Left lung (tissue), 4 donors: ENCODE measurements at regions not wholly inside any gene's neighbourhood (a gene's known extent, or its start where the extent isn't known, plus 50 kb on each side); places are given as distances from the start of the nearest gene placed in this dataset.
"Not testable (repeated sequence)": the region's sequence is repeated elsewhere in the genome, so short reads cannot be mapped to it uniquely, and the experiment has no call there.

Experiments
- ATAC-seq: fragments of 200-7000 bp; cut with Tn5 transposase; one replicate; pipeline ENCODE4 v1.9.1; 2020; ENCODE audit warnings: moderate library complexity
- DNase-seq, 4 donors: peaks; one replicate each; pipeline ENCODE4 v3.0.0-alpha.2; 2013 to 2020
- H3K27ac ChIP-seq, 2 donors: fragments of 200-600 bp; sonication (generic) in 1 of 2; one replicate each; pipeline versions ENCODE4 v1.5.0 to v1.8.0; 2020 to 2021
- H3K27me3 ChIP-seq, 2 donors: fragments of 200-600 bp; sonication (generic) in 1 of 2; one replicate each; pipeline versions ENCODE4 v1.5.0 to v1.8.0; 2020 to 2021
- H3K36me3 ChIP-seq, 2 donors: fragments of 200-600 bp; sonication (generic) in 1 of 2; one replicate each; pipeline versions ENCODE4 v1.5.0 to v1.8.0; 2020 to 2021
- H3K4me1 ChIP-seq, 2 donors: fragments of 200-600 bp; one replicate each; pipeline ENCODE4 v1.8.0; 2021
- H3K4me3 ChIP-seq, 2 donors: fragments of 200-600 bp; sonication (generic) in 1 of 2; one replicate each; pipeline versions ENCODE4 v1.5.0 to v1.8.0; 2020 to 2021; ENCODE audit warnings: mild to moderate bottlenecking in 1 of 2
- H3K9me3 ChIP-seq, 2 donors: fragments of 200-600 bp; sonication (generic) in 1 of 2; one replicate each; pipeline versions ENCODE4 v1.5.0 to v1.8.0; 2020 to 2021
- intact Hi-C, 2 donors: fragments of 100-400 bp; cut with DNase I; formaldehyde crosslinking; loops; one replicate each; pipeline versions ENCODE4 v1.11.2 to v1.14.2; 2022
- TF ChIP-seq, protein P1 (sequence below), 2 donors: fragments of 200-600 bp; sonication (generic) in 1 of 2; IDR thresholded peaks; one replicate each; pipeline versions ENCODE4 v1.5.0 to v1.8.0; 2021; ENCODE audit warnings: antibody characterized with exemption in 2 of 2
- donor health status: DM: no; HTN: yes; CAD: no.
- donor health status: DM: no; HTN: no; CAD: no.

DNA sequence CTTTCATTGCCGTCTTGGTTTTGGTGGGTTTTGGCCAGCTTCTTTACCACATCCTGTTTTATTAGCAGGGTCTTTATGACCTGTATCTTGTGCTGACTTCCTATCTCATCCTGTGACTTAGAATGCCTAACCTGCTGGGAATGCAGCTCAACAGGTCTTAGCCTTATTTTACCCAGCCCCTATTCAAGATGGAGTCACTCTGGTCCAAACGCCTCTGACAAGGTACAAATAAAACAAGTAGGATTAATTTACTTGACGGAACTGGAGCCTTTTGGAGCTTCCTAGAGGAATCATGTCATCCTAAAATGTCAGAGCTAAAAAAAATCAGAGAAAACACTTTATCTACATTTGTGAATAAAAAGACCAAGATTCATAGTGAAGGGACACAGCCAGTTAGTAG is 66.2 kb upstream of the ATXN3L start:
- ATAC-seq (no peak), DNase-seq (no peak)
- intact Hi-C loops, result no loop called here
- Histone ChIP-seq H3K27ac (no peak overlapping the region), H3K27me3 (no peaks in the 10 kb centered on the region), H3K9me3 (no peaks in the 10 kb centered on the region), H3K4me3 (no peak overlapping the region), H3K36me3 (no peaks in the 10 kb centered on the region), H3K4me1 (no peaks in the 10 kb centered on the region)
- TF ChIP-seq, protein P1, sequence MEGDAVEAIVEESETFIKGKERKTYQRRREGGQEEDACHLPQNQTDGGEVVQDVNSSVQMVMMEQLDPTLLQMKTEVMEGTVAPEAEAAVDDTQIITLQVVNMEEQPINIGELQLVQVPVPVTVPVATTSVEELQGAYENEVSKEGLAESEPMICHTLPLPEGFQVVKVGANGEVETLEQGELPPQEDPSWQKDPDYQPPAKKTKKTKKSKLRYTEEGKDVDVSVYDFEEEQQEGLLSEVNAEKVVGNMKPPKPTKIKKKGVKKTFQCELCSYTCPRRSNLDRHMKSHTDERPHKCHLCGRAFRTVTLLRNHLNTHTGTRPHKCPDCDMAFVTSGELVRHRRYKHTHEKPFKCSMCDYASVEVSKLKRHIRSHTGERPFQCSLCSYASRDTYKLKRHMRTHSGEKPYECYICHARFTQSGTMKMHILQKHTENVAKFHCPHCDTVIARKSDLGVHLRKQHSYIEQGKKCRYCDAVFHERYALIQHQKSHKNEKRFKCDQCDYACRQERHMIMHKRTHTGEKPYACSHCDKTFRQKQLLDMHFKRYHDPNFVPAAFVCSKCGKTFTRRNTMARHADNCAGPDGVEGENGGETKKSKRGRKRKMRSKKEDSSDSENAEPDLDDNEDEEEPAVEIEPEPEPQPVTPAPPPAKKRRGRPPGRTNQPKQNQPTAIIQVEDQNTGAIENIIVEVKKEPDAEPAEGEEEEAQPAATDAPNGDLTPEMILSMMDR (IDR thresholded peaks at IDR 0.05), result no peak

DNA sequence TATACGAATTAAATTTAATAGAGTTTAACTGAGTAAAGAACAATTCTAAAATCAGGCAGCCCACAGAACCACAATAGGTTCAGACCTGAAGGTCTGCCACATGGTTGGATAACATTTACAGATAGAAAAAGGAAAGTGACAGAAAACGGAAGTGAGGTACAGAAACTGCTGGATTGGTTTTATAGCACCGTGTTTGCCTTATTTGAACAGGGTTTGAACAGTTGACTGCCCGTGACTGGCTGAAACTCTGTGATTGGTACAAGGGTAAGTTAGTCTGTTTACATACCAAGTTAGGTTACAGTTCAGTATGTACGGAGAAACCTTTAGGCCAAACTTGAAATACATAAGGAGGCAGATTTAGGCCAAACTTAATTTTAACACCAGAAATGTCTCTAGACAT is 64.1 kb upstream of the ATXN3L start:
- Histone ChIP-seq H3K36me3 (no peaks in the 10 kb centered on the region), H3K4me1 (no peaks in the 10 kb centered on the region), H3K27me3 (no peaks in the 10 kb centered on the region), H3K27ac (no peak overlapping the region), H3K9me3 (no peaks in the 10 kb centered on the region), H3K4me3 (no peak overlapping the region)
- no peak for ATAC-seq
- TF ChIP-seq, protein P1 (IDR thresholded peaks at IDR 0.05), result no peak
- DNase-seq, result no peak
- intact Hi-C loops, result no loop called here

DNA sequence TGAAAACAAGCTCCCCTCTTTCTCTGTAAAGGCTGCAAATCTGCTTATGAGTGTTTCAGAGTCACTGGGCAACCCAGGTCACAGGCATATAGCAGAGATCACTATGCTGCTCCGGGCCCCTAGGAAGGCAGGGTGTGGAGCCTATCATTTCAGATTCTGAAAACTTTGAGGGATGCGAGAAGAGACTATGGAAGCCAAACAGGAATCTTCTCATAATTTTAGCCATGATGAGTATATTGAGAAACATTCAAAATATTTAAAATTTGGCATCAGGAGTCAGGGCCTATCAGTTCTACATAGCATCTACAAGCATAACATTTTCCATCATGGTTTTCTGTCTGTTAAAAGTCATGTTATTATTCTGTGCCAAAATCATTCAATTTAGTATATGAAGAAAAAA is 61.7 kb upstream of the ATXN3L start:
- no peaks in the 10 kb centered on the region for H3K4me1 ChIP-seq
- H3K27ac ChIP-seq, result no peak overlapping the region
- no peak for DNase-seq
- TF ChIP-seq, protein P1 (IDR thresholded peaks at IDR 0.05), result no peak
- ATAC-seq, result no peak
- no peak overlapping the region for H3K4me3 ChIP-seq
- H3K27me3 ChIP-seq, result no peaks in the 10 kb centered on the region
- intact Hi-C loops, result no loop called here
- H3K36me3 ChIP-seq, result no peaks in the 10 kb centered on the region
- no peaks in the 10 kb centered on the region for H3K9me3 ChIP-seq

DNA sequence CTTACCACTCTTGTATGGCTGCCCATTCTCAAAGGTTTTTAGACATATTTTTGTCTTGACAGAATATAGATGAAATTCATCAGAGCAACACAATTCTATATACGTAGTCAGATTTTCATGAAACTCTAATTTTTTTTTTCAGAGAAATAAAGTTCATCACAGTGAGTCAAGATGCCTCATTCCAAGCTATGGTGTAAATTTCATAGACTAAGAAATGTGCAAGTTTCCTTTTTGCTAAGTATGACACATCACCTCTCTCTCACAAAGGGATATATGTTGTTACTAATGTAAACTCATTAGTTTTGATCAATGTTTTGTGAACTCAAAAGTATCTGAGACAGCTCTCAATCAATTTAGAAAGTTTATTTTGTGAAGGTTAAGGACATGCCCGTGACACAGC is 60.4 kb upstream of the ATXN3L start:
- no peak for DNase-seq
- Histone ChIP-seq H3K36me3 (no peaks in the 10 kb centered on the region), H3K9me3 (no peaks in the 10 kb centered on the region), H3K27ac (no peak overlapping the region), H3K4me3 (no peak overlapping the region), H3K27me3 (no peaks in the 10 kb centered on the region), H3K4me1 (no peaks in the 10 kb centered on the region)
- TF ChIP-seq, protein P1 (IDR thresholded peaks at IDR 0.05), result no peak
- intact Hi-C loops, result no loop called here
- ATAC-seq, result no peak

DNA sequence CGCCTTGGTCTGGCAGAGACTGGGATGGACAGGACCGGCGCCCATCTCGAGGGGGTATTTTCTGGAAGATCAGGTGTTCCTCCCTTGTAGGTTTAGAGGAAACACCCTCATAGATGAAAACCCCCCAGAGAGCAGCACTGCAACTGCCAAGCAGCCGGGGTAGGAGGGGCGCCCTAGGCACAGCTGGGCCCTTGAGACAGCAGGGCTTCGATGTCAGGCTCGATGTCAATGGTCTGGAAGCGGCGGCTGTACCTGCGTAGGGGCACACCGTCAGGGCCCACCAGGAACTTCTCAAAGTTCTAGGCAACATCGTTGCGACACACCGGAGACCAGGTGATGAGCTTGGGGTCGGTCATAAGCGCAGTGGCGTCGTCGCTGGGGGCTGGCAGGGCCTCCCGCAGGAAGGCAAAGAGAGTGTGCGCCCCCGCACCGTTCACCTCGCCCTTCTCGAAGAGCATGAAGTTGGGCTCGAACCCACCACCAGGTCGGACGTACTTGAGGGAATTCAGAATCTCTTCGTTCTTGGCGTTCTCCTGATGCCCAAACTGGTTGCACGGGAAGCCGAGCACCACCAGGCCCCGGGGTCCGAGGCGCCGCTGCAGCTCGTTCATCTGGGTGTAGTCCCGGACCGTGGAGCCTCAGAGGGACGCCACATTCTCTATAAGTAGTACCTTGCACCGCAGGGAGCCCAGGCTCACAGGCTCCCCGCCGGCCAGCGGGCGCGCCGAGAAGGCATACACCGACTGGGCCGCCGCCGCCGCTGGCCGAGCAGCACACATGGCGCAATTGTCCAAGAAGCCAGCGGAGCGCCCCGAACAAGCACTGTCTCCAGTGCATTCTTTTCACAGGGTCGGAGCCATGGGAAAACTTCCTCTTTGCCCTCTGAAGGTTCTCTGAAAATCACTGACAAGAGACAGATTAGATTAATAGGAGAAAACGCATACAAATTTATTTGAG is 59.0 kb upstream of the ATXN3L start:
- DNase-seq (peak in 2 of 4 donors; percentile 37 to 78), ATAC-seq (peak; percentile 23)
- H3K9me3 ChIP-seq, H3K4me1 ChIP-seq, H3K27ac ChIP-seq, H3K27me3 ChIP-seq, H3K36me3 ChIP-seq, H3K4me3 ChIP-seq, intact Hi-C loops: not testable (repeated sequence)
